Spleen (tissue), 11 donors: ENCODE measurements at regions not wholly inside any gene's neighbourhood (a gene's known extent, or its start where the extent isn't known, plus 50 kb on each side); places are given as distances from the start of the nearest gene placed in this dataset.

Source experiments
- DNase-seq: peaks from one replicate; pipeline ENCODE4 v3.0.0-alpha.2; 2020
- H3K27ac ChIP-seq, 8 donors: fragments of 200-600 bp; sonication (generic) in 7 of 8; 1 replicate in 4 of 8; 2 replicates in 4 of 8; pipeline versions ENCODE4 v1.5.0 to v1.8.0; 2016 to 2021; ENCODE audit warnings: inconsistent platforms in 4 of 8, mild to moderate bottlenecking in 4 of 8, moderate library complexity in 1 of 8
- H3K27me3 ChIP-seq, 7 donors: fragments of 200-600 bp; sonication (generic) in 6 of 7; replicated peaks in 1 of 7; 1 replicate in 4 of 7; 2 replicates in 3 of 7; pipeline versions ENCODE4 v1.5.0 to v1.8.0; 2016 to 2021; ENCODE audit warnings: inconsistent platforms in 3 of 7, mild to moderate bottlenecking in 1 of 7
- H3K36me3 ChIP-seq, 6 donors: fragments of 200-600 bp; sonication (generic) in 5 of 6; 1 replicate in 4 of 6; 2 replicates in 2 of 6; pipeline versions ENCODE4 v1.5.0 to v1.8.0; 2016 to 2021; ENCODE audit warnings: inconsistent platforms in 2 of 6
- H3K4me1 ChIP-seq, 6 donors: fragments of 200-600 bp; sonication (generic) in 5 of 6; 1 replicate in 3 of 6; 2 replicates in 3 of 6; pipeline versions ENCODE4 v1.5.0 to v1.8.0; 2016 to 2021; ENCODE audit warnings: inconsistent platforms in 3 of 6
- H3K4me3 ChIP-seq, 8 donors: fragments of 200-600 bp; sonication (generic) in 7 of 8; 1 replicate in 4 of 8; 2 replicates in 4 of 8; pipeline versions ENCODE4 v1.5.0 to v1.8.0; 2016 to 2021; ENCODE audit warnings: inconsistent platforms in 4 of 8, mild to moderate bottlenecking in 4 of 8, moderate library complexity in 2 of 8
- H3K9me3 ChIP-seq, 8 donors: fragments of 200-600 bp; sonication (generic) in 7 of 8; 1 replicate in 4 of 8; 2 replicates in 4 of 8; pipeline versions ENCODE4 v1.5.0 to v1.8.0; 2016 to 2021; ENCODE audit warnings: inconsistent platforms in 4 of 8
- CTCF ChIP-seq, 11 experiments: fragments of 200-600 bp in 7 of 11; fragments of 450-650 bp in 4 of 11; sonication (generic) in 4 of 11; IDR thresholded peaks in 8 of 11; conservative IDR thresholded peaks in 3 of 11; 1 replicate in 7 of 11; 2 replicates in 4 of 11; pipeline versions ENCODE4 v1.4.0 to v1.8.0; 2016 to 2021; ENCODE audit warnings: antibody characterized with exemption in 11 of 11, inconsistent platforms in 4 of 11, mild to moderate bottlenecking in 1 of 11
- POLR2A ChIP-seq, 3 donors: fragments of 450-650 bp; IDR thresholded peaks; one replicate each; pipeline ENCODE4 v1.5.1; 2017; ENCODE audit warnings: antibody characterized with exemption in 3 of 3, mild to moderate bottlenecking in 1 of 3
- POLR2AphosphoS5 ChIP-seq, 3 donors: sonication (generic); formaldehyde crosslinking; IDR thresholded peaks; one replicate each; pipeline ENCODE4 v1.5.1; 2017; ENCODE audit warnings: antibody characterized with exemption in 3 of 3
- WGBS, 5 donors: extraction: QIAGEN DNeasy Blood & Tissue Kit in 3 of 5; methylation state at CpG; one replicate each; pipeline versions ENCODE4 v1.1.5 to v1.1.7; 2013 to 2018; 5-methylcytosine and 5-hydroxymethylcytosine counted together
- intact Hi-C: fragments of 100-400 bp; cut with DNase I; formaldehyde crosslinking; loops from one replicate; pipeline ENCODE4 v1.15.0; 2023; ENCODE audit warnings: low total_unique reads
- donor health status: healthy with polysubstance abuse.
- donor health status: DM: no; HTN: no; CAD: no; lungs with moderate emphysema.
- donor health status: DM: no; HTN: no; CAD: no.
- donor health status: Bipolar disorder and iron deficiency.
- donor health status: healthy.
- donor health status: DM: no; HTN: no; CAD: no.
- donor health status: DM: yes; HTN: yes; CAD: no.

- intact Hi-C loops, result no loop called here
- DNase-seq, result no peak
- Histone ChIP-seq H3K36me3 (no peaks in the 10 kb centered on the region), H3K4me3 (no peak overlapping the region), H3K4me1 (no peaks in the 10 kb centered on the region), H3K27me3 (no peaks in the 10 kb centered on the region), H3K27ac (no peak overlapping the region), H3K9me3 (peaks cover 0 to 12% (median 0%) of the 10 kb centered on the region in 8 donors)
- TF ChIP-seq CTCF (IDR thresholded peaks at IDR 0.05 in 8 of 11, conservative IDR thresholded peaks at IDR 0.05 in 3 of 11) (no peak), POLR2AphosphoS5 (IDR thresholded peaks at IDR 0.05) (no peak), POLR2A (IDR thresholded peaks at IDR 0.05) (no peak)
- WGBS, 5 donors, result 56 to 80% (median 65%) methylated on average over 2 of the region's 2 CpGs
These were observed 327.9 kb upstream of the ADAMTS9 start for GRCh38 chr3:65015711-65016110.

- Histone ChIP-seq H3K36me3 (no peaks in the 10 kb centered on the region), H3K4me3 (no peak overlapping the region), H3K27me3 (no peaks in the 10 kb centered on the region), H3K27ac (no peak overlapping the region), H3K9me3 (peaks cover 0 to 12% (median 0%) of the 10 kb centered on the region in 8 donors), H3K4me1 (no peaks in the 10 kb centered on the region)
- WGBS, 5 donors, result 80 to 91% (median 87%) methylated on average over 4 of the region's 4 CpGs
- no peak for TF ChIP-seq CTCF (IDR thresholded peaks at IDR 0.05 in 8 of 11, conservative IDR thresholded peaks at IDR 0.05 in 3 of 11)
- TF ChIP-seq POLR2A (IDR thresholded peaks at IDR 0.05), result no peak
- no peak for TF ChIP-seq POLR2AphosphoS5 (IDR thresholded peaks at IDR 0.05)
- intact Hi-C loops, result no loop called here
- DNase-seq, result no peak
These were observed 325.3 kb upstream of the ADAMTS9 start for GRCh38 chr3:65013053-65013452.

GRCh38 chr3:65006300-65006739 lies 318.5 kb upstream of the ADAMTS9 start:
- Histone ChIP-seq H3K27me3 (no peaks in the 10 kb centered on the region), H3K9me3 (peaks cover 0 to 5% (median 0%) of the 10 kb centered on the region in 8 donors), H3K4me3 (no peak overlapping the region), H3K4me1 (no peaks in the 10 kb centered on the region), H3K36me3 (no peaks in the 10 kb centered on the region), H3K27ac (peak overlapping the region in 2 of 8 donors; percentile 7 to 10)
- WGBS, 5 donors, result 29 to 67% (median 49%) methylated on average over 1 of the region's 1 CpG
- DNase-seq, result no peak
- TF ChIP-seq POLR2AphosphoS5 (IDR thresholded peaks at IDR 0.05), result no peak
- intact Hi-C loops, result no loop called here

GRCh38 chr3:65005486-65005885 lies 317.7 kb upstream of the ADAMTS9 start:
- Histone ChIP-seq H3K27me3 (no peaks in the 10 kb centered on the region), H3K4me3 (no peak overlapping the region), H3K27ac (peak overlapping the region in 2 of 8 donors; percentile 7 to 22), H3K36me3 (no peaks in the 10 kb centered on the region), H3K9me3 (peaks cover 0 to 8% (median 0%) of the 10 kb centered on the region in 8 donors), H3K4me1 (no peaks in the 10 kb centered on the region)
- 83 to 89% (median 84%) methylated on average over 2 of the region's 2 CpGs for WGBS, 5 donors
- DNase-seq, result no peak
- intact Hi-C loops, result no loop called here
- TF ChIP-seq CTCF (IDR thresholded peaks at IDR 0.05 in 8 of 11, conservative IDR thresholded peaks at IDR 0.05 in 3 of 11) (no peak), POLR2A (IDR thresholded peaks at IDR 0.05) (no peak), POLR2AphosphoS5 (IDR thresholded peaks at IDR 0.05) (no peak)

- no peak overlapping the region for H3K27ac ChIP-seq
- no peaks in the 10 kb centered on the region for H3K27me3 ChIP-seq
- WGBS, 5 donors, result 70 to 88% (median 82%) methylated on average over 4 of the region's 4 CpGs
- intact Hi-C loops, result no loop called here
- no peak for DNase-seq
- H3K9me3 ChIP-seq, result peaks cover 0 to 8% (median 0%) of the 10 kb centered on the region in 8 donors
- TF ChIP-seq CTCF (IDR thresholded peaks at IDR 0.05 in 8 of 11, conservative IDR thresholded peaks at IDR 0.05 in 3 of 11), result no peak
- no peak for TF ChIP-seq POLR2AphosphoS5 (IDR thresholded peaks at IDR 0.05)
- no peak for TF ChIP-seq POLR2A (IDR thresholded peaks at IDR 0.05)
- H3K4me1 ChIP-seq, result no peaks in the 10 kb centered on the region
- no peak overlapping the region for H3K4me3 ChIP-seq
- no peaks in the 10 kb centered on the region for H3K36me3 ChIP-seq
These were observed 317.0 kb upstream of the ADAMTS9 start for GRCh38 chr3:65004795-65005295.
